Suppressor macrophage (primary cell): ENCODE measurements at regions not wholly inside any gene's neighbourhood (a gene's known extent, or its start where the extent isn't known, plus 50 kb on each side); places are given as distances from the start of the nearest gene placed in this dataset.
"Not testable (repeated sequence)": the region's sequence is repeated elsewhere in the genome, so short reads cannot be mapped to it uniquely, and the experiment has no call there.

Source experiments
- DNase-seq, 4 experiments: peaks; one replicate each; pipeline ENCODE4 v3.0.0-alpha.2; 2020 to 2022

GRCh38 chr5:92092239-92092638 is 709.1 kb upstream of the ARRDC3 start:
- DNase-seq: no peak

- DNase-seq: no peak
Observed at GRCh38 chr5:92086059-92086811, 703.1 kb upstream of the ARRDC3 start.

GRCh38 chr5:92081958-92082712 is 699.0 kb upstream of the ARRDC3 start:
- no peak for DNase-seq

- DNase-seq: no peak
Observed at GRCh38 chr5:92070786-92071185, 687.7 kb upstream of the ARRDC3 start.

GRCh38 chr5:92064993-92065392 is 681.9 kb upstream of the ARRDC3 start:
- DNase-seq: no peak

- DNase-seq: no peak
Observed at GRCh38 chr5:92051741-92052140, 668.6 kb upstream of the ARRDC3 start.

- no peak for DNase-seq
Observed at GRCh38 chr5:92050970-92051369, 667.9 kb upstream of the ARRDC3 start.

GRCh38 chr5:92041911-92042660 is 659.0 kb upstream of the ARRDC3 start:
- DNase-seq: no peak

- DNase-seq: no peak
Observed at GRCh38 chr5:92041206-92041605, 658.1 kb upstream of the ARRDC3 start.

GRCh38 chr5:92029792-92030191 is 646.7 kb upstream of the ARRDC3 start:
- DNase-seq: not testable (repeated sequence)

GRCh38 chr5:92023555-92023954 is 640.4 kb upstream of the ARRDC3 start:
- no peak for DNase-seq

- DNase-seq: no peak
Observed at GRCh38 chr5:92023141-92023471, 640.0 kb upstream of the ARRDC3 start.

GRCh38 chr5:92022415-92023140 is 639.5 kb upstream of the ARRDC3 start:
- DNase-seq: no peak

- no peak for DNase-seq
Observed at GRCh38 chr5:92019376-92019990, 636.4 kb upstream of the ARRDC3 start.

GRCh38 chr5:92017776-92018175 is 634.7 kb upstream of the ARRDC3 start:
- DNase-seq: no peak

GRCh38 chr5:92011845-92012244 is 628.7 kb upstream of the ARRDC3 start:
- not testable (repeated sequence) for DNase-seq

GRCh38 chr5:92003806-92004205 is 620.7 kb upstream of the ARRDC3 start:
- no peak for DNase-seq

GRCh38 chr5:92002721-92003274 is 619.7 kb upstream of the ARRDC3 start:
- no peak for DNase-seq

GRCh38 chr5:91998774-91999173 is 615.7 kb upstream of the ARRDC3 start:
- no peak for DNase-seq

- DNase-seq: no peak
Observed at GRCh38 chr5:91983869-91984268, 600.8 kb upstream of the ARRDC3 start.

- no peak for DNase-seq
Observed at GRCh38 chr5:91978221-91978882, 595.2 kb upstream of the ARRDC3 start.

- DNase-seq: no peak
Observed at GRCh38 chr5:91977579-91977978, 594.5 kb upstream of the ARRDC3 start.
